ENCODE measurements at regions not wholly inside any gene's neighbourhood (a gene's known extent, or its start where the extent isn't known, plus 50 kb on each side); places are given as distances from the start of the nearest gene placed in this dataset.

- no peak for DNase-seq (ENCODE audit: low read depth)
- no peak for TF ChIP-seq CTCF (conservative IDR thresholded peaks at IDR 0.05; ENCODE audit: control insufficient read depth, insufficient read depth, low read depth, low read length)
- H3K4me3 ChIP-seq (ENCODE audit: control insufficient read depth, low read depth, low read length), result no peak overlapping the region
Measured at GRCh38 chr2:19811186-19811585, 90.6 kb downstream of the TTC32 start.

GRCh38 chr2:19810637-19811036 lies 91.1 kb downstream of the TTC32 start:
- no peak overlapping the region for H3K4me3 ChIP-seq (ENCODE audit: control insufficient read depth, low read depth, low read length)
- no peak for TF ChIP-seq CTCF (conservative IDR thresholded peaks at IDR 0.05; ENCODE audit: control insufficient read depth, insufficient read depth, low read depth, low read length)
- DNase-seq (ENCODE audit: low read depth), result peak; percentile 39

- no peak for DNase-seq (ENCODE audit: low read depth)
- H3K4me3 ChIP-seq (ENCODE audit: control insufficient read depth, low read depth, low read length), result no peak overlapping the region
- TF ChIP-seq CTCF (conservative IDR thresholded peaks at IDR 0.05; ENCODE audit: control insufficient read depth, insufficient read depth, low read depth, low read length), result no peak
Measured at GRCh38 chr2:19810148-19810547, 91.6 kb downstream of the TTC32 start.

- no peak for DNase-seq (ENCODE audit: low read depth)
- TF ChIP-seq CTCF (conservative IDR thresholded peaks at IDR 0.05; ENCODE audit: control insufficient read depth, insufficient read depth, low read depth, low read length), result no peak
- no peak overlapping the region for H3K4me3 ChIP-seq (ENCODE audit: control insufficient read depth, low read depth, low read length)
Measured at GRCh38 chr2:19809206-19809605, 92.6 kb downstream of the TTC32 start.

GRCh38 chr2:19807866-19808265 lies 93.9 kb downstream of the TTC32 start:
- TF ChIP-seq CTCF (conservative IDR thresholded peaks at IDR 0.05; ENCODE audit: control insufficient read depth, insufficient read depth, low read depth, low read length), result no peak
- no peak for DNase-seq (ENCODE audit: low read depth)
- no peak overlapping the region for H3K4me3 ChIP-seq (ENCODE audit: control insufficient read depth, low read depth, low read length)

- no peak for DNase-seq (ENCODE audit: low read depth)
- TF ChIP-seq CTCF (conservative IDR thresholded peaks at IDR 0.05; ENCODE audit: control insufficient read depth, insufficient read depth, low read depth, low read length), result no peak
- H3K4me3 ChIP-seq (ENCODE audit: control insufficient read depth, low read depth, low read length), result no peak overlapping the region
Measured at GRCh38 chr2:19807346-19807745, 94.4 kb downstream of the TTC32 start.

- TF ChIP-seq CTCF (conservative IDR thresholded peaks at IDR 0.05; ENCODE audit: control insufficient read depth, insufficient read depth, low read depth, low read length), result no peak
- no peak overlapping the region for H3K4me3 ChIP-seq (ENCODE audit: control insufficient read depth, low read depth, low read length)
- no peak for DNase-seq (ENCODE audit: low read depth)
Measured at GRCh38 chr2:19806591-19806990, 95.2 kb downstream of the TTC32 start.
